ENCODE measurements at regions not wholly inside any gene's neighbourhood (a gene's known extent, or its start where the extent isn't known, plus 50 kb on each side); places are given as distances from the start of the nearest gene placed in this dataset.

DNA sequence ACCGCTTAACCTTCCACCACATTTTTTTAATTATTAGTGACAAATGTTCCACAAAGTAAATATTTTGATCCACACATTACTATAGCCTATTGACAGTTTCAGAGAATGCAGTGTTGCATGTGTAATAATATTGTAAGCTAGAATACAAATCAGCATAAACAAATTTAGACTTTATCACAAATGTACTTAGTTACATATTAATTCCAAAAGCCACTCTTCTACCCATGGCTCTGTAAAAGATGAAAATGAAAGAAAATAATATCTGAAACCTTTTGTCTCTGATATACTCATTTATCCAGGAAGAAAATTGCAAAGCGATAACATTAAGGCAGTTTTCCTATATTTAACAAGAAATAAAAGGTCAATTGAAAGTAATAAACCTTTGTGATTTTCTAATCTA, 954.0 kb upstream of the MAN1A1 start:
- TF ChIP-seq FOS (IDR thresholded peaks at IDR 0.05; ENCODE audit: low read depth, low read length): no peak
- TF ChIP-seq, protein P1, sequence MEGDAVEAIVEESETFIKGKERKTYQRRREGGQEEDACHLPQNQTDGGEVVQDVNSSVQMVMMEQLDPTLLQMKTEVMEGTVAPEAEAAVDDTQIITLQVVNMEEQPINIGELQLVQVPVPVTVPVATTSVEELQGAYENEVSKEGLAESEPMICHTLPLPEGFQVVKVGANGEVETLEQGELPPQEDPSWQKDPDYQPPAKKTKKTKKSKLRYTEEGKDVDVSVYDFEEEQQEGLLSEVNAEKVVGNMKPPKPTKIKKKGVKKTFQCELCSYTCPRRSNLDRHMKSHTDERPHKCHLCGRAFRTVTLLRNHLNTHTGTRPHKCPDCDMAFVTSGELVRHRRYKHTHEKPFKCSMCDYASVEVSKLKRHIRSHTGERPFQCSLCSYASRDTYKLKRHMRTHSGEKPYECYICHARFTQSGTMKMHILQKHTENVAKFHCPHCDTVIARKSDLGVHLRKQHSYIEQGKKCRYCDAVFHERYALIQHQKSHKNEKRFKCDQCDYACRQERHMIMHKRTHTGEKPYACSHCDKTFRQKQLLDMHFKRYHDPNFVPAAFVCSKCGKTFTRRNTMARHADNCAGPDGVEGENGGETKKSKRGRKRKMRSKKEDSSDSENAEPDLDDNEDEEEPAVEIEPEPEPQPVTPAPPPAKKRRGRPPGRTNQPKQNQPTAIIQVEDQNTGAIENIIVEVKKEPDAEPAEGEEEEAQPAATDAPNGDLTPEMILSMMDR (conservative IDR thresholded peaks at IDR 0.05; ENCODE audit: low read depth, low read length): no peak
- TF ChIP-seq, protein P2, sequence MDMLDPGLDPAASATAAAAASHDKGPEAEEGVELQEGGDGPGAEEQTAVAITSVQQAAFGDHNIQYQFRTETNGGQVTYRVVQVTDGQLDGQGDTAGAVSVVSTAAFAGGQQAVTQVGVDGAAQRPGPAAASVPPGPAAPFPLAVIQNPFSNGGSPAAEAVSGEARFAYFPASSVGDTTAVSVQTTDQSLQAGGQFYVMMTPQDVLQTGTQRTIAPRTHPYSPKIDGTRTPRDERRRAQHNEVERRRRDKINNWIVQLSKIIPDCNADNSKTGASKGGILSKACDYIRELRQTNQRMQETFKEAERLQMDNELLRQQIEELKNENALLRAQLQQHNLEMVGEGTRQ (IDR thresholded peaks at IDR 0.05; ENCODE audit: low read depth, low read length): no peak
- TF ChIP-seq MAFK (IDR thresholded peaks at IDR 0.05; ENCODE audit: low read depth, low read length): no peak
- TF ChIP-seq NFE2L2 (IDR thresholded peaks at IDR 0.05; ENCODE audit: low read depth, low read length): no peak
- TF ChIP-seq POLR2A (IDR thresholded peaks at IDR 0.05; ENCODE audit: low read depth, low read length): no peak
- TF ChIP-seq, protein P3, sequence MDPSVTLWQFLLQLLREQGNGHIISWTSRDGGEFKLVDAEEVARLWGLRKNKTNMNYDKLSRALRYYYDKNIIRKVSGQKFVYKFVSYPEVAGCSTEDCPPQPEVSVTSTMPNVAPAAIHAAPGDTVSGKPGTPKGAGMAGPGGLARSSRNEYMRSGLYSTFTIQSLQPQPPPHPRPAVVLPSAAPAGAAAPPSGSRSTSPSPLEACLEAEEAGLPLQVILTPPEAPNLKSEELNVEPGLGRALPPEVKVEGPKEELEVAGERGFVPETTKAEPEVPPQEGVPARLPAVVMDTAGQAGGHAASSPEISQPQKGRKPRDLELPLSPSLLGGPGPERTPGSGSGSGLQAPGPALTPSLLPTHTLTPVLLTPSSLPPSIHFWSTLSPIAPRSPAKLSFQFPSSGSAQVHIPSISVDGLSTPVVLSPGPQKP (IDR thresholded peaks at IDR 0.05; ENCODE audit: borderline replicate concordance, low read depth, low read length): no peak
- no peak for TF ChIP-seq CEBPB (IDR thresholded peaks at IDR 0.05; ENCODE audit: low read depth, low read length)
- TF ChIP-seq RAD21 (IDR thresholded peaks at IDR 0.05; ENCODE audit: low read length): no peak
- no peak for TF ChIP-seq CHD1 (IDR thresholded peaks at IDR 0.05; ENCODE audit: low read depth, low read length)
- no peak for TF ChIP-seq RCOR1 (IDR thresholded peaks at IDR 0.05; ENCODE audit: insufficient replicate concordance, low read length)
- TF ChIP-seq MAZ (IDR thresholded peaks at IDR 0.05; ENCODE audit: borderline replicate concordance, low read depth, low read length): no peak
- TF ChIP-seq MXI1 (IDR thresholded peaks at IDR 0.05; ENCODE audit: borderline replicate concordance, low read depth, low read length): no peak
- no peak for TF ChIP-seq BHLHE40 (IDR thresholded peaks at IDR 0.05; ENCODE audit: low read depth, low read length)
- TF ChIP-seq RFX5 (IDR thresholded peaks at IDR 0.05; ENCODE audit: low read depth, low read length): no peak
- no peak for TF ChIP-seq SMC3 (IDR thresholded peaks at IDR 0.05; ENCODE audit: low read depth, low read length)
- H3K36me3 ChIP-seq (ENCODE audit: control insufficient read depth, insufficient read depth, low read length): no peaks in the 10 kb centered on the region
- no peak overlapping the region for H4K8ac ChIP-seq (ENCODE audit: low read depth in 2 of 2, low read length in 2 of 2)
- dilution Hi-C loops (cut with HindIII; ENCODE audit: low sequenced_read_pairs, unreplicated experiment): no loop called here
- no peak overlapping the region for H3K23ac ChIP-seq (ENCODE audit: low read depth, low read length)
- no peaks in the 10 kb centered on the region; the same call in 1 of the 2 replicates for H3K9me3 ChIP-seq (ENCODE audit: control insufficient read depth, insufficient read depth, low read length)
- BruUV-seq (replicated peaks): no TSS peak
- no peak overlapping the region for H4K5ac ChIP-seq (ENCODE audit: low read depth, low read length)
- no peak overlapping the region for H3K4ac ChIP-seq (ENCODE audit: low read depth, low read length)
- ATAC-seq (ENCODE audit: low read depth) (no peak), DNase-seq (no peak)
- no peaks in the 10 kb centered on the region for H3K4me1 ChIP-seq (ENCODE audit: control insufficient read depth, insufficient read depth, low read length)
- H3K27me3 ChIP-seq (ENCODE audit: control insufficient read depth, insufficient read depth, low read length): no peaks in the 10 kb centered on the region
- H3K9me1 ChIP-seq (ENCODE audit: insufficient read depth, low read length): no peaks in the 10 kb centered on the region
- H3K4me3 ChIP-seq (ENCODE audit: insufficient read depth, low read depth, low read length): no peak overlapping the region
- no peak overlapping the region for H2BK15ac ChIP-seq (ENCODE audit: low read depth, low read length)
- in situ Hi-C loops (cut with MboI; ENCODE audit: low sequenced_read_pairs): no loop called here
- H2BK5ac ChIP-seq (ENCODE audit: low read depth, low read length, poor library complexity, severe bottlenecking): no peak overlapping the region
- no peak overlapping the region for H3K56ac ChIP-seq (ENCODE audit: extremely low read depth, insufficient read depth, low read length)
- CTCF ChIA-PET: no interaction called here
- H2BK20ac ChIP-seq (ENCODE audit: low read depth, low read length): no peak overlapping the region
- no peaks in the 10 kb centered on the region for H3K79me1 ChIP-seq (ENCODE audit: low read depth in 1 of 2, low read length in 2 of 2)
- no peak overlapping the region for H3K9ac ChIP-seq (ENCODE audit: low read depth, low read length)
- no peak overlapping the region for H2AFZ ChIP-seq (replicated peaks; ENCODE audit: low read length, poor library complexity)
- H4K91ac ChIP-seq (ENCODE audit: insufficient read depth, low read depth, low read length): no peak overlapping the region
- no peak overlapping the region for H3K4me2 ChIP-seq (ENCODE audit: low read depth, low read length)
- H2AK5ac ChIP-seq (ENCODE audit: low read depth, low read length): no peak overlapping the region
- POLR2A ChIA-PET (ENCODE audit: unreplicated experiment): no interaction called here
- no CpG with 5 or more reads among the region's 2 CpGs for WGBS, 2 experiments (ENCODE audit: extremely low coverage in 2 of 2, insufficient read length in 1 of 2)
- no peak overlapping the region for H2AK9ac ChIP-seq (replicated peaks; ENCODE audit: low read depth, low read length, poor library complexity)
- no peak overlapping the region for H3K14ac ChIP-seq (replicated peaks; ENCODE audit: low read depth, low read length)
- no peaks in the 10 kb centered on the region for H4K20me1 ChIP-seq (ENCODE audit: insufficient read depth, low read length)
- H3K27ac ChIP-seq (ENCODE audit: insufficient read depth, low read length): no peak overlapping the region
- H3K18ac ChIP-seq (ENCODE audit: low read depth, low read length): no peak overlapping the region
- intact Hi-C loops (cut with micrococcal nuclease): no loop called here
- H2BK120ac ChIP-seq (ENCODE audit: low read depth, low read length): no peak overlapping the region

All from IMR-90 (cell line).